Hepatocyte (in vitro differentiated cells): ENCODE measurements at regions not wholly inside any gene's neighbourhood (a gene's known extent, or its start where the extent isn't known, plus 50 kb on each side); places are given as distances from the start of the nearest gene placed in this dataset.

Source experiments
- DNase-seq: peaks from one replicate; pipeline ENCODE4 v3.0.0-alpha.2; 2016; ENCODE audit warnings: low spot score
- H2AFZ ChIP-seq: fragments of 200-600 bp; sonication (generic); 2 replicates; pipeline ENCODE4 v1.6.0; 2016; ENCODE audit warnings: antibody characterized with exemption, mild to moderate bottlenecking
- H3K27ac ChIP-seq: fragments of 200-600 bp; sonication (generic); 2 replicates; pipeline ENCODE4 v1.5.1; 2016; ENCODE audit warnings: mild to moderate bottlenecking
- H3K27me3 ChIP-seq: fragments of 200-600 bp; sonication (generic); 2 replicates; pipeline ENCODE4 v1.6.1; 2016
- H3K36me3 ChIP-seq: fragments of 200-600 bp; sonication (generic); replicated peaks from 2 replicates; pipeline ENCODE4 v1.5.1; 2016; ENCODE audit warnings: low read depth; ENCODE audit not compliant: insufficient read depth
- H3K4me1 ChIP-seq: fragments of 200-600 bp; sonication (generic); 2 replicates; pipeline ENCODE4 v1.5.1; 2016; ENCODE audit warnings: mild to moderate bottlenecking, moderate library complexity; ENCODE audit not compliant: insufficient read depth
- H3K4me2 ChIP-seq: fragments of 200-600 bp; sonication (generic); 2 replicates; pipeline ENCODE4 v1.6.0; 2016
- H3K4me3 ChIP-seq: fragments of 200-600 bp; sonication (generic); 2 replicates; pipeline ENCODE4 v1.5.1; 2016; ENCODE audit warnings: mild to moderate bottlenecking
- H3K79me2 ChIP-seq: fragments of 200-600 bp; sonication (generic); 2 replicates; pipeline ENCODE4 v1.6.0; 2017; ENCODE audit warnings: mild to moderate bottlenecking
- H3K9me2 ChIP-seq: fragments of 200-600 bp; sonication (generic); replicated peaks from 2 replicates; pipeline ENCODE4 v1.6.0; 2017; ENCODE audit warnings: mild to moderate bottlenecking; ENCODE audit not compliant: insufficient read depth
- H3K9me3 ChIP-seq: fragments of 200-600 bp; sonication (generic); 2 replicates; pipeline ENCODE4 v1.5.1; 2016; ENCODE audit warnings: low read depth, mild to moderate bottlenecking
- H4K20me1 ChIP-seq: fragments of 200-600 bp; sonication (generic); 2 replicates; pipeline ENCODE4 v1.6.0; 2016; ENCODE audit warnings: mild to moderate bottlenecking; ENCODE audit not compliant: insufficient read depth, poor library complexity, severe bottlenecking
- EZH2 ChIP-seq: fragments of 200-600 bp; sonication (generic); IDR thresholded peaks from 2 replicates; pipeline ENCODE4 v1.6.1; 2016; ENCODE audit warnings: antibody characterized with exemption, mild to moderate bottlenecking, borderline replicate concordance
- EZH2phosphoT487 ChIP-seq: fragments of 200-600 bp; sonication (generic); IDR thresholded peaks from one replicate; pipeline ENCODE4 v1.6.1; 2018; ENCODE audit warnings: antibody characterized with exemption, mild to moderate bottlenecking, low read depth, moderate library complexity; ENCODE audit not compliant: unreplicated experiment, severe bottlenecking
- WGBS: methylation state at CpG from one replicate; pipeline ENCODE4 v1.1.6; 2016; ENCODE audit warnings: low lambda C conversion rate; ENCODE audit errors: missing lambda C conversion rate; 5-methylcytosine and 5-hydroxymethylcytosine counted together
- TF ChIP-seq, protein P1 (sequence below): fragments of 200-600 bp; sonication (generic); IDR thresholded peaks from 2 replicates; pipeline ENCODE4 v1.5.1; 2016; ENCODE audit warnings: antibody characterized with exemption, mild to moderate bottlenecking; ENCODE audit not compliant: poor library complexity

DNA sequence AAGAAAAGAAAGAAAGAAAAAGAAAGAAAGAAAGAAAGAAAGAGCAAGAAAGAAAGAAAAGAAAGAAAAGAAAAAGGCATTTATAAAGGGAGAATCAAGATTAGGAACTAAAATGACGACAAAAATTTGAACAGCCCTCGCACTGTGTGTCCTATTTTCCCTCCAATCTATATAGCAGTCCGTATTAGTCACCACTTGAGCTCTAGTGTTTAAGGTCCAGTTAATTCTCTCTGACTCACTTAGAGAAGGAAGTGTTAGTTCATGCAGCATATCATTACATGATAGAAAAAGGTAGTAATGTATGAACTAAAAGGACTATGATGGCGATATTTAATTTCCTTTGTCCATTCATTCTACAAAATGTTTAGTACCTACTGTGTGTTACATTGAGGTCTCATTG is 122.7 kb downstream of the CBLL2 start:
- H3K36me3 ChIP-seq = no peaks in the 10 kb centered on the region
- H4K20me1 ChIP-seq = no peaks in the 10 kb centered on the region
- H3K27me3 ChIP-seq = no peaks in the 10 kb centered on the region
- H3K27ac ChIP-seq = no peak overlapping the region
- WGBS = 66% methylated on average over 4 of the region's 4 CpGs
- no peak overlapping the region for H3K4me3 ChIP-seq
- no peaks in the 10 kb centered on the region for H3K9me3 ChIP-seq
- DNase-seq = no peak
- H2AFZ ChIP-seq = no peak overlapping the region
- no peaks in the 10 kb centered on the region for H3K9me2 ChIP-seq
- TF ChIP-seq, protein P1, sequence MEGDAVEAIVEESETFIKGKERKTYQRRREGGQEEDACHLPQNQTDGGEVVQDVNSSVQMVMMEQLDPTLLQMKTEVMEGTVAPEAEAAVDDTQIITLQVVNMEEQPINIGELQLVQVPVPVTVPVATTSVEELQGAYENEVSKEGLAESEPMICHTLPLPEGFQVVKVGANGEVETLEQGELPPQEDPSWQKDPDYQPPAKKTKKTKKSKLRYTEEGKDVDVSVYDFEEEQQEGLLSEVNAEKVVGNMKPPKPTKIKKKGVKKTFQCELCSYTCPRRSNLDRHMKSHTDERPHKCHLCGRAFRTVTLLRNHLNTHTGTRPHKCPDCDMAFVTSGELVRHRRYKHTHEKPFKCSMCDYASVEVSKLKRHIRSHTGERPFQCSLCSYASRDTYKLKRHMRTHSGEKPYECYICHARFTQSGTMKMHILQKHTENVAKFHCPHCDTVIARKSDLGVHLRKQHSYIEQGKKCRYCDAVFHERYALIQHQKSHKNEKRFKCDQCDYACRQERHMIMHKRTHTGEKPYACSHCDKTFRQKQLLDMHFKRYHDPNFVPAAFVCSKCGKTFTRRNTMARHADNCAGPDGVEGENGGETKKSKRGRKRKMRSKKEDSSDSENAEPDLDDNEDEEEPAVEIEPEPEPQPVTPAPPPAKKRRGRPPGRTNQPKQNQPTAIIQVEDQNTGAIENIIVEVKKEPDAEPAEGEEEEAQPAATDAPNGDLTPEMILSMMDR = no peak
- no peak for TF ChIP-seq EZH2phosphoT487
- TF ChIP-seq EZH2 = no peak
- no peak overlapping the region for H3K4me2 ChIP-seq
- H3K4me1 ChIP-seq = no peaks in the 10 kb centered on the region
- no peaks in the 10 kb centered on the region for H3K79me2 ChIP-seq

DNA sequence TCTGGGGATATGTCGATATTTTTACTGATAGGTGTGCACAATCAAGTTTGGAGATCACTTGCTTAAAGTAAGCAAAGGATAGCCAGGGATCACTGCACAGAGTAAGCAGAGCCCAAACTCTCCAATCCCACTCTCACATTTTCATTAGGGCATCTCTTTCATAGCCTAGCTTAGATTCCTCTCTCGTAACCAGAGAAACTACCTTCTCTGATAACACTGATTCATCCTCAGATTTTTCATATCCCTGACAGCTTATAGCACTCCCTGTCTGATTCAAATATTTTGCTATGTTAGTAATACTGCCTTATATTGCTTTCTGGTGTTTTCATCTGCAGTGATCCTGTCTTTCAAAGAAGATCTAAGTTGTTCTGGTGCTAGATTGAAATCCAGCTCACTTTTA is 123.7 kb downstream of the CBLL2 start:
- H2AFZ ChIP-seq = no peak overlapping the region
- H3K9me3 ChIP-seq = no peaks in the 10 kb centered on the region
- no peaks in the 10 kb centered on the region for H3K79me2 ChIP-seq
- no peak overlapping the region for H3K27ac ChIP-seq
- H4K20me1 ChIP-seq = no peaks in the 10 kb centered on the region
- no peak for TF ChIP-seq EZH2phosphoT487
- TF ChIP-seq, protein P1 = no peak
- TF ChIP-seq EZH2 = no peak
- no peak for DNase-seq
- no peak overlapping the region for H3K4me2 ChIP-seq
- no peaks in the 10 kb centered on the region for H3K9me2 ChIP-seq
- no peaks in the 10 kb centered on the region for H3K4me1 ChIP-seq
- no peaks in the 10 kb centered on the region for H3K27me3 ChIP-seq
- H3K4me3 ChIP-seq = no peak overlapping the region
- H3K36me3 ChIP-seq = no peaks in the 10 kb centered on the region
- WGBS = 73% methylated on average over 2 of the region's 2 CpGs

DNA sequence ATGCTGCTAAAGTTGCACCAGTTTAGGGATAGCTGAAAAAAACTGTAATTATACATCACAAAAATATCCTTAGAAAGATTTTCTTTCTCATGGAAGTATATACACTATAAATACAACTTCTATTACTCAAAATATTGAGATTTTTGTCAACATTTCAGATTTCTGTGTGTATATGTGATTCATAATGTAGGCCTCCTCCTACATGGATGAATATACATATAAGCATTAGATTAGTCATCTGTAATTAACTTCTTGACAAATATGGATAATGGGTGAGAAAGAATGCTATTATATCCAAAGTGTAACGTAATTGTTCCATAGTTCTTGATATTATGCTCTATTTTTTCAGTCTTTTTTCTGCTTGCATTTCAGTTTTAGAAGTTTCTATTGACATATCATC is 124.9 kb downstream of the CBLL2 start:
- no peaks in the 10 kb centered on the region for H3K27me3 ChIP-seq
- no peak overlapping the region for H3K4me2 ChIP-seq
- TF ChIP-seq EZH2 (no peak), EZH2phosphoT487 (no peak)
- TF ChIP-seq, protein P1 = no peak
- no peak for DNase-seq
- no peak overlapping the region for H2AFZ ChIP-seq
- no peaks in the 10 kb centered on the region for H3K36me3 ChIP-seq
- WGBS = 52% methylated on average over 1 of the region's 1 CpG
- no peak overlapping the region for H3K27ac ChIP-seq
- no peaks in the 10 kb centered on the region for H3K79me2 ChIP-seq
- H3K9me3 ChIP-seq = no peaks in the 10 kb centered on the region
- H3K9me2 ChIP-seq = no peaks in the 10 kb centered on the region
- H3K4me1 ChIP-seq = no peaks in the 10 kb centered on the region
- no peaks in the 10 kb centered on the region for H4K20me1 ChIP-seq
- no peak overlapping the region for H3K4me3 ChIP-seq
